Urinary bladder (tissue), 3 donors: ENCODE measurements at regions not wholly inside any gene's neighbourhood (a gene's known extent, or its start where the extent isn't known, plus 50 kb on each side); places are given as distances from the start of the nearest gene placed in this dataset.

Experiments
- DNase-seq: peaks from one replicate; pipeline ENCODE4 v3.0.0-alpha.2; 2015; ENCODE audit errors: extremely low spot score
- H3K27ac ChIP-seq: one replicate; pipeline ENCODE4 v1.5.1; 2013; ENCODE audit warnings: low read depth, mild to moderate bottlenecking, moderate library complexity
- H3K36me3 ChIP-seq: one replicate; pipeline ENCODE4 v1.6.1; 2013; ENCODE audit warnings: mild to moderate bottlenecking, moderate library complexity; ENCODE audit not compliant: insufficient read depth
- H3K4me1 ChIP-seq: one replicate; pipeline ENCODE4 v1.6.1; 2013; ENCODE audit warnings: mild to moderate bottlenecking, moderate library complexity; ENCODE audit not compliant: insufficient read depth
- H3K4me3 ChIP-seq: one replicate; pipeline ENCODE4 v1.5.1; 2013; ENCODE audit warnings: low read depth, low read length
- WGBS: extraction: QIAGEN DNeasy Blood & Tissue Kit; methylation state at CpG from one replicate; pipeline ENCODE4 v1.1.7; 2013; 5-methylcytosine and 5-hydroxymethylcytosine counted together
- donor health status: healthy with polysubstance abuse.
- donor health status: healthy.

DNA sequence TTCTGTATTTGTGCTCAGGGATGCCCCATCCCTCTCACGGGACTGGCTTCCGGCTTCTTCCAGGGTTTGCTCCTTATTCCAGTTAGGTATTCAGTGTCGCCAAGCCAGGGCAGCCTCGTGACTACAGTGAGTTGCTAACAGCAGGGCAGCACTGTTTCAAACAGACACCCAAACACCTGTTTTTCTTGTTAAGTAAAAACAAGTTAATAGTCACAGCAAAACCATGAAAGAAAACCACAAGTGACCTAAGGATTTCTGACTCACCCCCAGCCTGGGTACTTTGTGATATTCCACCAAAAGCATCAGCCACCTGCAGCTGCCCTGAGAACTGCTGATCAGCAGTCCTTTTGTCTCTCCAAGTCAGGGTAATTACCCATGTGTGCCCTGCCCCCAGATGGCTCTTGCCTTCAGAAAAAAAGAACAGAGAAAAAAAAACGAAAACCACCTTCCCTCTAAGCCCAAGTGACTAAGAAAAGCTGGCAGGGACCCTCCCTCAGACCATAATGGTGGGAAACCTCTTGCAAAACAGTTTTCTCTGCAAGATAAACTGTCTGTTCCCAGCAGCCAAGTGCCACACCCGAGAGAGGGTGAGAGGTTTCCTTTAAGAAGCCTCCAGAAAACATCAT lies 178.2 kb downstream of the ANAPC1 start:
- H3K27ac ChIP-seq: no peak overlapping the region
- no peaks in the 10 kb centered on the region for H3K4me1 ChIP-seq
- 63% methylated on average over 6 of the region's 6 CpGs for WGBS
- H3K4me3 ChIP-seq: no peak overlapping the region
- DNase-seq: no peak
- no peaks in the 10 kb centered on the region for H3K36me3 ChIP-seq

GRCh38 chr2:111706481-111707001 lies 177.5 kb downstream of the ANAPC1 start:
- Histone ChIP-seq H3K4me1 (no peaks in the 10 kb centered on the region), H3K27ac (no peak overlapping the region), H3K36me3 (no peaks in the 10 kb centered on the region), H3K4me3 (no peak overlapping the region)
- no peak for DNase-seq
- WGBS: 95% methylated on average over 9 of the region's 9 CpGs

GRCh38 chr2:111707700-111708099 lies 176.3 kb downstream of the ANAPC1 start:
- 97% methylated on average over 7 of the region's 7 CpGs for WGBS
- H3K4me1 ChIP-seq: no peaks in the 10 kb centered on the region
- DNase-seq: no peak
- H3K36me3 ChIP-seq: no peaks in the 10 kb centered on the region
- H3K27ac ChIP-seq: no peak overlapping the region
- H3K4me3 ChIP-seq: no peak overlapping the region

DNA sequence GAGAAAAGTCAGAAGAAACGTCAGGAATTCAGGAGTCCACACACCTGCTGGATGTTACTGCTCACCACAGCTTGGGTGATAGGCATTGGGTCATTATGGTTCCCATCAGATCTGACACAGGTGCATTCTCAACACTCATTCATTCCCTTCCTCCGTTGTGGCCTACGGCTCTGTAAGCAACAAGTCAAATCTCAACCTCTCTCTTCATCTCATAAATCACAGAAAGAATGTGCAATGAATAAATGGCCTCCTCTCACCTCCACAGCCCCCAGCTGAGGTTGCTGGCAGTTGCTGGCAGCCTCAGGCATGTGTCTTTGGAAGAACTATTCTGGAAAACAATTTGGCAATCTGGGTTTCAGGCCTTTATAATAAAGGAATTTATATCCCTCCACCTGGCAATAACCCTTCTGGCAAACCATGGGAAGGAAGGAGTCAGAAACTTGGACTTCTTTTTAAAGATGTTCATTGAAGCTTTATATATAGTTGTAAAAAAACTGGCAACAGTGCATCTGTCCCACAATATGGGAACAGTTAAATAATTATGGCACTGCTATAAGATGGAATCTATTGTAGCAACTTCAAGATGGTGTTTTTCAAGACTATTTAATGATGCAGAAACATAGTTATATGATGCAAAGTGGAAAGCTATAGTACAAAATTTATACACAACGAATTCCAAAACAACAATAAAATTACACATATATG lies 175.4 kb downstream of the ANAPC1 start:
- H3K4me1 ChIP-seq: no peaks in the 10 kb centered on the region
- no peak overlapping the region for H3K4me3 ChIP-seq
- no peak for DNase-seq
- H3K36me3 ChIP-seq: no peaks in the 10 kb centered on the region
- WGBS: 80% methylated on average over 4 of the region's 4 CpGs
- no peak overlapping the region for H3K27ac ChIP-seq

DNA sequence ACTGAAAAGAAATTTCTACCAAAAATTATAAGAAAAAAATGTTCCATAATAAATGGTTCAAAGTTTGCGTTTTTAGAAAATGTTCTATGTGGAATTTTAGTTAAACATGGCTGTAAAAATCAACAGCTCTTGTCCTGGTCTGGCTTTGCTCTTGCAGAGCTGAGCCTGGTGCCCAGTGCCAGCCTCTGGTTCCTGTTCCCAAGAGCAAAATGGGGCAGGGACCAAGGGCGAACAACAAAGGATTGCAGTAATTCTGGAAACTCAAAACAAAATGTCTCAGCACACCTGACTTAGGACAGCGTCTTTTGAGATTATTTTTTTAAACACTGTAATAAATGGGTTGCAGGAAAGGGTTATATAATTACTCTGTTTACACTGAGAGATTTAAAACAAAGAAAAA lies 174.7 kb downstream of the ANAPC1 start:
- WGBS: 79% methylated on average over 3 of the region's 3 CpGs
- Histone ChIP-seq H3K4me1 (no peaks in the 10 kb centered on the region), H3K36me3 (no peaks in the 10 kb centered on the region), H3K4me3 (no peak overlapping the region), H3K27ac (no peak overlapping the region)
- no peak for DNase-seq

- no peak for DNase-seq
- Histone ChIP-seq H3K4me3 (no peak overlapping the region), H3K36me3 (no peaks in the 10 kb centered on the region), H3K27ac (no peak overlapping the region), H3K4me1 (no peaks in the 10 kb centered on the region)
- WGBS: 40% methylated on average over 6 of the region's 6 CpGs
These were observed 173.9 kb downstream of the ANAPC1 start for GRCh38 chr2:111710085-111710484.

- Histone ChIP-seq H3K36me3 (no peaks in the 10 kb centered on the region), H3K27ac (no peak overlapping the region), H3K4me1 (no peaks in the 10 kb centered on the region), H3K4me3 (no peak overlapping the region)
- no peak for DNase-seq
- 87% methylated on average over 4 of the region's 4 CpGs for WGBS
These were observed 173.4 kb downstream of the ANAPC1 start for GRCh38 chr2:111710613-111711012.

- H3K4me3 ChIP-seq: no peak overlapping the region
- WGBS: 91% methylated on average over 4 of the region's 4 CpGs
- no peak overlapping the region for H3K27ac ChIP-seq
- DNase-seq: no peak
- H3K36me3 ChIP-seq: no peaks in the 10 kb centered on the region
- no peaks in the 10 kb centered on the region for H3K4me1 ChIP-seq
These were observed 172.7 kb downstream of the ANAPC1 start for GRCh38 chr2:111711270-111711669.

- 92% methylated on average over 7 of the region's 7 CpGs for WGBS
- Histone ChIP-seq H3K27ac (no peak overlapping the region), H3K4me1 (no peaks in the 10 kb centered on the region), H3K36me3 (no peaks in the 10 kb centered on the region), H3K4me3 (no peak overlapping the region)
- DNase-seq: no peak
These were observed 171.6 kb downstream of the ANAPC1 start for GRCh38 chr2:111712361-111712760.

- WGBS: 94% methylated on average over 5 of the region's 5 CpGs
- DNase-seq: no peak
These were observed 171.0 kb downstream of the ANAPC1 start for GRCh38 chr2:111712940-111713515.

DNA sequence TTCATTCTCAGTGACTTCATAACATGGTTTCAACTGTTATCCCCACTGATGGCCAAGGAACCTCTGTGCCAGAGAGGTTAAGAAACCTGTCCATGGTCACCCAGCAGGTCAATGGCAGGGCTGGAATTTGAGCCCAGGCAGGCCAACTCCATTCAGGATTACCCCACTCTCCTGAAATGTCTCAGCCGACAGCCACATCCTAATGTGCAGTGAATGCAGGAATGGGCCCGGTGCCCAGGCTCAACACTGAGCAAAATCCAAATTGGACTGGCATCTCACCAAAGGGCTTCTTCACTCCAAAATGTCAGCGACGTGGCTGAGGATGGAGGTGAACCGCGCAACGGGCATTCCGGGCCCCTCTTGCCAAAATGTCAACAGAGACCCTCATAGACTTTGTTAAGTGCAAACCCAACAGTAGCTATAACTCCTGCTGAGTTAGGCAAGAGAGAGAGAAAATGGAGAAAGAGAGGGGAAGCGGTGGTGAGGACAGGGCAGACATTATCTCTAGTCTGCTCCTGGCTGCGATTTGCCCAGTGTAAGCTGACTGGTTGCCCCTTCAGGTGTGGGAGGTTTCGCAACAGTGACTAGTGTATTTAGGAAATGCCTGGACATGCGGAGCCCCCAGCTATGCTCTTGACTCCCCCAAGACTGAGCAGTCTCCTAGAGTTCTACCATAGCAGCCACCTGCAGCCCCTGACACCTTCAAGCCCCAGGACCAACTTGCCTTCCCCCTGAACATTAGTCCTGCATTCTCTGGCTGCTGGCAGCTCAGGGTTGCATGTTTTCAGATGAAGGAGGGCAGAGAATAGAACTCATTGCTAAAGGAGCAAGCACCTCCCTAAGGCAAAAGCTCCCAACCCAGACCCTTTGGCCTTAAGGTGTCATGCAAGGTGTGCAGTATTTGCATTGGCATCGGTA lies 167.7 kb downstream of the ANAPC1 start:
- 68% methylated on average over 13 of the region's 13 CpGs for WGBS
- DNase-seq: no peak
- Histone ChIP-seq H3K4me1 (no peaks in the 10 kb centered on the region), H3K4me3 (no peak overlapping the region), H3K27ac (no peak overlapping the region), H3K36me3 (no peaks in the 10 kb centered on the region)

More at GRCh38 chr2:111712940-111713515, 171.0 kb downstream of the ANAPC1 start:
- Histone ChIP-seq H3K4me3 (no peak overlapping the region), H3K36me3 (no peaks in the 10 kb centered on the region), H3K27ac (no peak overlapping the region), H3K4me1 (no peaks in the 10 kb centered on the region)

- 88% methylated on average over 21 of the region's 21 CpGs for WGBS
- H3K27ac ChIP-seq: no peak overlapping the region
- no peak for DNase-seq
- no peaks in the 10 kb centered on the region for H3K4me1 ChIP-seq
- H3K4me3 ChIP-seq: no peak overlapping the region
- no peaks in the 10 kb centered on the region for H3K36me3 ChIP-seq
These were observed 166.9 kb downstream of the ANAPC1 start for GRCh38 chr2:111716905-111717775.
